ENCODE measurements at regions not wholly inside any gene's neighbourhood (a gene's known extent, or its start where the extent isn't known, plus 50 kb on each side); places are given as distances from the start of the nearest gene placed in this dataset. TPM values are rescaled to one million over a fixed set of nuclear protein-coding genes. Genes with fewer than 3 reads are reported as not detected.

Small RNA genes lying in the stretch of these regions (small RNA-seq; reads per million reads assigned to genes)
- gene AC008967.1 (not detected), gene HMGN1P13 (not detected)

Measured in liver (tissue), 1 donor.